ENCODE measurements at regions not wholly inside any gene's neighbourhood (a gene's known extent, or its start where the extent isn't known, plus 50 kb on each side); places are given as distances from the start of the nearest gene placed in this dataset.

DNA sequence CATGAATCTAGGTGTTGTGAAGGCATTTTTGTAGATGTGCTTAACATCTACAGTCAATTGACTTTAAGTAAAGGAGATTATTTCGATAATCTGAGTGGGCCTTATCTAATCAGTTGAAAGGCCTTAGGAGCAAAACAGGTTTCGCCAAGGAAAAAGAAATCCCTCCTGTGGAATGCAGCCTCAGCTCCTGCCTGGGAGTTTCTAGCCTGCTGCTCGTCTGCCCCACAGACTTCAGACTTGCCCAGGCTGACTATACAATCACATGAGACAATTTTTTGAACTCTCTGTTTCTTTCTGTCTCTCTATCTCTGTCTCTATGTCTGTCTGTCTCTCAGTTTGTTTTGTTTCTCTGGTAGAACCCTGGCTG is 312.5 kb downstream of the OLFM4 start:
- TF ChIP-seq, protein P1, sequence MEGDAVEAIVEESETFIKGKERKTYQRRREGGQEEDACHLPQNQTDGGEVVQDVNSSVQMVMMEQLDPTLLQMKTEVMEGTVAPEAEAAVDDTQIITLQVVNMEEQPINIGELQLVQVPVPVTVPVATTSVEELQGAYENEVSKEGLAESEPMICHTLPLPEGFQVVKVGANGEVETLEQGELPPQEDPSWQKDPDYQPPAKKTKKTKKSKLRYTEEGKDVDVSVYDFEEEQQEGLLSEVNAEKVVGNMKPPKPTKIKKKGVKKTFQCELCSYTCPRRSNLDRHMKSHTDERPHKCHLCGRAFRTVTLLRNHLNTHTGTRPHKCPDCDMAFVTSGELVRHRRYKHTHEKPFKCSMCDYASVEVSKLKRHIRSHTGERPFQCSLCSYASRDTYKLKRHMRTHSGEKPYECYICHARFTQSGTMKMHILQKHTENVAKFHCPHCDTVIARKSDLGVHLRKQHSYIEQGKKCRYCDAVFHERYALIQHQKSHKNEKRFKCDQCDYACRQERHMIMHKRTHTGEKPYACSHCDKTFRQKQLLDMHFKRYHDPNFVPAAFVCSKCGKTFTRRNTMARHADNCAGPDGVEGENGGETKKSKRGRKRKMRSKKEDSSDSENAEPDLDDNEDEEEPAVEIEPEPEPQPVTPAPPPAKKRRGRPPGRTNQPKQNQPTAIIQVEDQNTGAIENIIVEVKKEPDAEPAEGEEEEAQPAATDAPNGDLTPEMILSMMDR (IDR thresholded peaks at IDR 0.05; ENCODE audit: extremely low read depth in 1 of 2, insufficient read depth in 1 of 2, low read depth in 1 of 2, low read length in 2 of 2): no peak
- TF ChIP-seq POLR2A (IDR thresholded peaks at IDR 0.05; ENCODE audit: low read depth, low read length): no peak
- TF ChIP-seq EZH2 (IDR thresholded peaks at IDR 0.05; ENCODE audit: borderline replicate concordance, low read depth, low read length, severe bottlenecking): no peak
